ENCODE measurements at regions not wholly inside any gene's neighbourhood (a gene's known extent, or its start where the extent isn't known, plus 50 kb on each side); places are given as distances from the start of the nearest gene placed in this dataset.
A peak's percentile ranks its signal among the peaks of the same experiment; 100 is the strongest.
"Not testable (repeated sequence)": the region's sequence is repeated elsewhere in the genome, so short reads cannot be mapped to it uniquely, and the experiment has no call there.

DNA sequence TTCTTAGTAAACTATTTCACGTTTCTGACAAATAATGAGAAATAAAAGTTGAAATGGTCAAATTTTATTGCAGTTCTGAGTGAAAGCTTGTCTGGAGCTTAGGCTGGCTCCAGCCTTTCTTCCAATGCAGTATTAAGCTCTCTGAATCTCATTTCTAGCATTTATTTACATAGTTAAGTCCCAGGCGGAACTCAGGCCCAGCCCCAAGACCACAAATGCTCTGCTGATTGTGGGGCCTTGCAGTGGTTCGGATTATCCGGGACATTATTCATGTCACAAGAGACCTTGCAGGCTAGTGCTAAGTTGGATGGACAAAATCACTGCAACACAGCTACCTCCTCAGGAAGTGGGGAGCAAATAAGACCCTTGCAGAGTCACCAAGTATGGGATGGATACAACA is 2009.3 kb upstream of the CELF4 start:
- Mint-ChIP-seq H3K36me3 (no peaks in the 10 kb centered on the region), H3K9me3 (peaks cover 5 to 10% of the 10 kb centered on the region in 2 donors), H3K27ac (no peak overlapping the region)
- ATAC-seq = no peak
- DNase-seq (ENCODE audit: low spot score in 2 of 2) = no peak

GRCh38 chr18:39571511-39571910 is 2005.9 kb upstream of the CELF4 start:
- ATAC-seq (no peak), DNase-seq (ENCODE audit: low spot score in 2 of 2) (peak in 1 of 2 donors; percentile 4)
- Mint-ChIP-seq H3K27ac (no peak overlapping the region), H3K36me3 (no peaks in the 10 kb centered on the region), H3K9me3 (peaks cover 0 to 5% of the 10 kb centered on the region in 2 donors)

- not testable (repeated sequence) for H3K36me3 Mint-ChIP-seq; H3K27ac Mint-ChIP-seq; ATAC-seq; H3K9me3 Mint-ChIP-seq; DNase-seq (ENCODE audit: low spot score in 2 of 2)
Measured at GRCh38 chr18:39565551-39566230, 2000.1 kb upstream of the CELF4 start.

GRCh38 chr18:39564716-39565115 is 1999.1 kb upstream of the CELF4 start:
- peaks cover 5 to 7% of the 10 kb centered on the region in 2 donors for H3K9me3 Mint-ChIP-seq
- no peak for ATAC-seq
- no peaks in the 10 kb centered on the region for H3K36me3 Mint-ChIP-seq
- no peak for DNase-seq (ENCODE audit: low spot score in 2 of 2)
- no peak overlapping the region for H3K27ac Mint-ChIP-seq

- ATAC-seq = no peak
- no peak for DNase-seq (ENCODE audit: low spot score in 2 of 2)
- H3K9me3 Mint-ChIP-seq = peaks cover 7 to 11% of the 10 kb centered on the region in 2 donors
- no peak overlapping the region for H3K27ac Mint-ChIP-seq
- no peaks in the 10 kb centered on the region for H3K36me3 Mint-ChIP-seq
Measured at GRCh38 chr18:39561126-39561525, 1995.5 kb upstream of the CELF4 start.

DNA sequence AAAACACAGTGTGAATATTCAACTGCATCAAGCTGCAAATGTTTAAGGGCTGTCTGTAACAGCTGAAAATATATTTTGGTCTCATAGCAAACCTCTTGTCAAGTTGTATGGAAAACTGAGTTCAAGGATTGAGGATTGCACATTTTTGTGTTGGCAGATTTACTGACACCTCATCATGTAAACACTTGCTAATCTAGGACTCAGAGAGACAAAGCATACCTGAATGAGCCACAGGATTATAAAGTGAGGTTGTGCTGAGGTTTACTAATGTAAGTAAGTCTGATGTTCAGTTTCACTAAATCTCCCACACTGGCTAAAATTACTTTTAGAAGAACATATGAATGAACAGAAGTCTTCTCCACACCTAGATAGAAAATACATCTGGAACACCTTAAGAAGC is 1993.1 kb upstream of the CELF4 start:
- DNase-seq (ENCODE audit: low spot score in 2 of 2) (no peak), ATAC-seq (no peak)
- peaks cover 9 to 19% of the 10 kb centered on the region in 2 donors for H3K9me3 Mint-ChIP-seq
- H3K36me3 Mint-ChIP-seq = no peaks in the 10 kb centered on the region
- no peak overlapping the region for H3K27ac Mint-ChIP-seq

- no peak for DNase-seq (ENCODE audit: low spot score in 2 of 2)
- ATAC-seq = no peak
- no peaks in the 10 kb centered on the region for H3K36me3 Mint-ChIP-seq
- peaks cover 12 to 34% of the 10 kb centered on the region in 2 donors for H3K9me3 Mint-ChIP-seq
- no peak overlapping the region for H3K27ac Mint-ChIP-seq
Measured at GRCh38 chr18:39555496-39555895, 1989.9 kb upstream of the CELF4 start.

GRCh38 chr18:39550701-39551100 is 1985.1 kb upstream of the CELF4 start:
- Mint-ChIP-seq H3K36me3 (no peaks in the 10 kb centered on the region), H3K9me3 (peaks cover 20 to 29% of the 10 kb centered on the region in 2 donors), H3K27ac (no peak overlapping the region)
- DNase-seq (ENCODE audit: low spot score in 2 of 2) (no peak), ATAC-seq (no peak)

- ATAC-seq (no peak), DNase-seq (ENCODE audit: low spot score in 2 of 2) (no peak)
- Mint-ChIP-seq H3K27ac (no peak overlapping the region), H3K36me3 (no peaks in the 10 kb centered on the region), H3K9me3 (peaks cover 15 to 22% of the 10 kb centered on the region in 2 donors)
Measured at GRCh38 chr18:39549144-39549543, 1983.5 kb upstream of the CELF4 start.

DNA sequence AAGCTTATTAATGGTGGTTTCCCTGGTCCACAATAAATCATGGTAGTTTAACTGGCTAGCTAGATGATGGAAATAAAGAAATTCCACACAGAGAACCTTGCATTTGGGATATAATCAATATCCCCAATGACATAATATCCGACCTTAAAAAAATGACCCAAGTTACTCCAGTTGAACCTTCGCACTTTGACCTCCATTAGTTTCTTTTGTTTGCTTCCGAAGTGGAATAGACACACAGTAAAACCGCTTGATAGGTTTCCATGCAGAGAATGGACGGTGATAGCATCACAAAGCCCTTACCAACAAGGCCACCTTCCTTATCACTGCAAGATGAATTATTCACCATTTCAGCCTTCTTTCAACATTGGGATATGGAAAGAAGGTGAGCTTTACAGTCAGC is 1966.1 kb upstream of the CELF4 start:
- H3K27ac Mint-ChIP-seq = no peak overlapping the region
- DNase-seq (ENCODE audit: low spot score in 2 of 2) = no peak
- ATAC-seq = no peak
- peaks cover 0 to 3% of the 10 kb centered on the region in 2 donors for H3K9me3 Mint-ChIP-seq
- H3K36me3 Mint-ChIP-seq = no peaks in the 10 kb centered on the region

DNA sequence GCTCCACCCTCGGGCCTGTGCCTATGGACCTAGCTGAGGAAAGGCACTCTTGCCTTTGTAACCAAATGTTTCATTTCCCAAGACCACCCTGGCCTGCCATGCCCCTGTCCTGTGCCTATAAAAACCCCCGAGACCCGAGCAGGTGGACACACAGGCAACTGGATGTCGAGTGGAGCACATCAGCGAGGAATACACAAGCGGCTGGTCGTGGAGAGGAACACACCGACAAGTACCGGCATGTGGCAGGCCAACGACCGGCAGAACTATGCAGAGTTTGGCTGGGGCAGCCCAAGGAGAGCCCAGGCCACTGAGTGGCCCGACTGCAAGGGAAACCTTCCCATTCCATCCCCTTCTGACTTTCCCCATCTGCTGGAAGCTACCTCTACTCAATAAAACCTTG is 1963.8 kb upstream of the CELF4 start:
- peaks cover 0 to 3% of the 10 kb centered on the region in 2 donors for H3K9me3 Mint-ChIP-seq
- no peaks in the 10 kb centered on the region for H3K36me3 Mint-ChIP-seq
- H3K27ac Mint-ChIP-seq = no peak overlapping the region
- DNase-seq (ENCODE audit: low spot score in 2 of 2) (no peak), ATAC-seq (no peak)

DNA sequence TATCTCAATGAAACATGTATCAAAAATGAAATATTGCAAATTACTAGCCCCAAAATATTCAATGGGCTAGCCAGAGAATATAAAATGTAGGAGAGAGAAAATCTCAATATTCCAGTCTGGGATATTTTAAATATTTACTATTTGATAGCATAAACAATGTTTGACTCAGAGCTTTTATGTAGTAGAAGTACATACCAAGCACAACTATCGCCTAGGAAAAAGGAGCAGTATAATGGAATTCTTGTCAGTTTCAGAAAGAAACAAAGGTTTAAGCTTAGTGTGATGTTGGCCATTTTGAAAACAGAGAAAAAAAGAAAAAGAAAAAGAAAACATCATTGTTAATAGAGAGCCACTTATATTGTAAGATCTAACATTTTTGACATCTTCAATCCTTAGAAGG is 1961.9 kb upstream of the CELF4 start:
- Mint-ChIP-seq H3K27ac (no peak overlapping the region), H3K36me3 (no peaks in the 10 kb centered on the region), H3K9me3 (peaks cover 0 to 7% of the 10 kb centered on the region in 2 donors)
- DNase-seq (ENCODE audit: low spot score in 2 of 2) (no peak), ATAC-seq (no peak)

GRCh38 chr18:39524370-39524769 is 1958.8 kb upstream of the CELF4 start:
- no peak for DNase-seq (ENCODE audit: low spot score in 2 of 2)
- Mint-ChIP-seq H3K27ac (no peak overlapping the region), H3K9me3 (peaks cover 5 to 10% of the 10 kb centered on the region in 2 donors), H3K36me3 (no peaks in the 10 kb centered on the region)
- ATAC-seq = no peak

DNA sequence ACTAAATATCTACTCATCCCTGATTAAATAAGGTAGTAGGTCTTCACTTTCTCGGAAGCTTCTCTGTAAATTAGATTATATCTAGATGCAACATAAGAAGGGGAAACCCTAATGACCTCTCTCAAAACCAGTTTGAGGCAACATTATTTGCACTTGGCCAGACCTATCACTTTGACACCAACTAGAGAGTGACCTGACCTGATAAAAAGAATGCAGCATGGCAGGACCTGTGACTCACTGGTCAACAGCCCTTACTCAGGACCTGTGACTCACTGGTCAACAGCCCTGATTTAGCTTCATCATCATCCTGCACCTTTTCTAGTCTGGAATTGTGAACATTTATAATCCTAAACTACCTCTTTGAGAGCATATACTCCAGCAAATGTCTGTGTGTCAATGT is 1957.7 kb upstream of the CELF4 start:
- DNase-seq (ENCODE audit: low spot score in 2 of 2) = no peak
- Mint-ChIP-seq H3K9me3 (peaks cover 5 to 10% of the 10 kb centered on the region in 2 donors), H3K36me3 (no peaks in the 10 kb centered on the region), H3K27ac (no peak overlapping the region)
- no peak for ATAC-seq

- Mint-ChIP-seq H3K9me3 (peaks cover 5 to 10% of the 10 kb centered on the region in 2 donors), H3K36me3 (no peaks in the 10 kb centered on the region), H3K27ac (no peak overlapping the region)
- ATAC-seq (no peak), DNase-seq (ENCODE audit: low spot score in 2 of 2) (no peak)
Measured at GRCh38 chr18:39521164-39521563, 1955.6 kb upstream of the CELF4 start.

GRCh38 chr18:39519741-39520140 is 1954.1 kb upstream of the CELF4 start:
- H3K36me3 Mint-ChIP-seq = no peaks in the 10 kb centered on the region
- peaks cover 5 to 10% of the 10 kb centered on the region in 2 donors for H3K9me3 Mint-ChIP-seq
- H3K27ac Mint-ChIP-seq = no peak overlapping the region
- ATAC-seq = no peak
- no peak for DNase-seq (ENCODE audit: low spot score in 2 of 2)

DNA sequence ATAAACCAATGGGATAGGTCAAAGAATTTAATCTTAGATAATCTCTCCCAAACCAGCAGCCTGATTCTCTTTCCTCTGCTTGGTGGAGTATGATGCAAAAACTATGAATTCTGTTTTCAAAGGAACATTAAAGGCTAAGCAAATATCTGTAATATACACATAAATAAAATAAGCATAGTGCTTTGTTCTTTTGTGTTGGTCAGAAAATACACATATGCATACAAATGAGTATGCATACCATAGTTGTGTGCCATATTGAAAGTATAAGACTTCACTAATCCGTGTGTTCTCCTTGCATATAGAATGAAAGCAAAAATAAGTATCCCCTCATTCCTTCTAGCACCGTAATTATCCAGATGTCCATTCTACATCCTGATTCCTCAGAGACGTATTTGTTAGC is 1949.7 kb upstream of the CELF4 start:
- no peaks in the 10 kb centered on the region for H3K36me3 Mint-ChIP-seq
- H3K9me3 Mint-ChIP-seq = peaks cover 15 to 20% of the 10 kb centered on the region in 2 donors
- ATAC-seq = no peak
- no peak overlapping the region for H3K27ac Mint-ChIP-seq
- no peak for DNase-seq (ENCODE audit: low spot score in 2 of 2)

GRCh38 chr18:39513186-39513585 is 1947.6 kb upstream of the CELF4 start:
- no peaks in the 10 kb centered on the region for H3K36me3 Mint-ChIP-seq
- no peak overlapping the region for H3K27ac Mint-ChIP-seq
- ATAC-seq (no peak), DNase-seq (ENCODE audit: low spot score in 2 of 2) (no peak)
- peaks cover 16 to 17% of the 10 kb centered on the region in 2 donors for H3K9me3 Mint-ChIP-seq

Measured in activated naive CD4-positive, alpha-beta T cell treated with anti-CD3 and anti-CD28 coated beads, Interleukin-2, amount 50 U/mL, for 72 hours (primary cell).